Endodermal cell (in vitro differentiated cells): ENCODE measurements at regions not wholly inside any gene's neighbourhood (a gene's known extent, or its start where the extent isn't known, plus 50 kb on each side); places are given as distances from the start of the nearest gene placed in this dataset.

Experiments used
- DNase-seq: peaks from one replicate; pipeline ENCODE4 v3.0.0-alpha.2; 2017
- H3K27ac ChIP-seq: 2 replicates; pipeline ENCODE4 v1.5.1; 2013; ENCODE audit warnings: mild to moderate bottlenecking, low read depth, low read length, moderate library complexity
- H3K27me3 ChIP-seq: 2 replicates; pipeline ENCODE4 v1.6.1; 2013; ENCODE audit warnings: mild to moderate bottlenecking, low read length, moderate library complexity; ENCODE audit not compliant: insufficient read depth, control insufficient read depth, poor library complexity, severe bottlenecking
- H3K36me3 ChIP-seq: 2 replicates; pipeline ENCODE4 v1.7.0; 2013; ENCODE audit warnings: mild to moderate bottlenecking, low read length, moderate library complexity; ENCODE audit not compliant: control insufficient read depth, insufficient read depth
- H3K4me1 ChIP-seq: one replicate; pipeline ENCODE4 v1.7.0; 2013; ENCODE audit warnings: low read length; ENCODE audit not compliant: control insufficient read depth, insufficient read depth
- H3K4me3 ChIP-seq: 2 replicates; pipeline ENCODE4 v1.5.1; 2013; ENCODE audit warnings: mild to moderate bottlenecking, low read length, moderate library complexity
- H3K9ac ChIP-seq: 2 replicates; pipeline ENCODE4 v1.6.1; 2013; ENCODE audit warnings: mild to moderate bottlenecking, low read length, moderate library complexity; ENCODE audit not compliant: poor library complexity, severe bottlenecking; ENCODE audit errors: extremely low read depth
- H3K9me3 ChIP-seq: 2 replicates; pipeline ENCODE4 v1.6.1; 2013; ENCODE audit warnings: mild to moderate bottlenecking, low read length, moderate library complexity; ENCODE audit not compliant: control insufficient read depth
- H3K27ac Mint-ChIP-seq: 2 replicates; pipeline ENCODE4 v1.8.0; 2020; ENCODE audit warnings: mixed read lengths
- H3K27me3 Mint-ChIP-seq: 2 replicates; pipeline ENCODE4 v1.8.0; 2021; ENCODE audit warnings: mild to moderate bottlenecking, mixed read lengths; ENCODE audit not compliant: insufficient read depth
- H3K36me3 Mint-ChIP-seq: 2 replicates; pipeline ENCODE4 v1.8.0; 2020; ENCODE audit warnings: low read depth, mixed read lengths
- H3K4me1 Mint-ChIP-seq: 2 replicates; pipeline ENCODE4 v1.8.0; 2020; ENCODE audit warnings: mixed read lengths
- H3K4me3 Mint-ChIP-seq: 2 replicates; pipeline ENCODE4 v1.8.0; 2020; ENCODE audit warnings: mild to moderate bottlenecking, moderate library complexity, mixed read lengths
- H3K9me3 Mint-ChIP-seq: 2 replicates; pipeline ENCODE4 v1.8.0; 2020; ENCODE audit warnings: mild to moderate bottlenecking, mixed read lengths
- WGBS, 2 experiments: methylation state at CpG; one replicate each; pipeline versions ENCODE4 v1.1.5 to v1.1.7; 2013; ENCODE audit warnings: missing lambda C conversion rate in 2 of 2, mixed read lengths in 1 of 2; ENCODE audit not compliant: insufficient coverage in 1 of 2, insufficient read length in 1 of 2; 5-methylcytosine and 5-hydroxymethylcytosine counted together
- TF ChIP-seq, protein P1 (sequence below): fragments of 200-600 bp; sonication (generic); conservative IDR thresholded peaks from 2 replicates; pipeline ENCODE4 v1.5.0; 2021; ENCODE audit warnings: antibody characterized with exemption, mild to moderate bottlenecking

- Mint-ChIP-seq H3K36me3 (no peaks in the 10 kb centered on the region), H3K4me1 (no peaks in the 10 kb centered on the region), H3K27me3 (no peaks in the 10 kb centered on the region), H3K27ac (no peak overlapping the region), H3K4me3 (no peak overlapping the region), H3K9me3 (no peaks in the 10 kb centered on the region)
- DNase-seq = no peak
- no peak overlapping the region for H3K27ac ChIP-seq
- no peaks in the 10 kb centered on the region for H3K27me3 ChIP-seq
- WGBS, 2 experiments = 89 to 94% methylated on average over 2 to 3 of the region's 3 CpGs
- no peaks in the 10 kb centered on the region for H3K9me3 ChIP-seq
- no peaks in the 10 kb centered on the region for H3K4me1 ChIP-seq
- TF ChIP-seq, protein P1, sequence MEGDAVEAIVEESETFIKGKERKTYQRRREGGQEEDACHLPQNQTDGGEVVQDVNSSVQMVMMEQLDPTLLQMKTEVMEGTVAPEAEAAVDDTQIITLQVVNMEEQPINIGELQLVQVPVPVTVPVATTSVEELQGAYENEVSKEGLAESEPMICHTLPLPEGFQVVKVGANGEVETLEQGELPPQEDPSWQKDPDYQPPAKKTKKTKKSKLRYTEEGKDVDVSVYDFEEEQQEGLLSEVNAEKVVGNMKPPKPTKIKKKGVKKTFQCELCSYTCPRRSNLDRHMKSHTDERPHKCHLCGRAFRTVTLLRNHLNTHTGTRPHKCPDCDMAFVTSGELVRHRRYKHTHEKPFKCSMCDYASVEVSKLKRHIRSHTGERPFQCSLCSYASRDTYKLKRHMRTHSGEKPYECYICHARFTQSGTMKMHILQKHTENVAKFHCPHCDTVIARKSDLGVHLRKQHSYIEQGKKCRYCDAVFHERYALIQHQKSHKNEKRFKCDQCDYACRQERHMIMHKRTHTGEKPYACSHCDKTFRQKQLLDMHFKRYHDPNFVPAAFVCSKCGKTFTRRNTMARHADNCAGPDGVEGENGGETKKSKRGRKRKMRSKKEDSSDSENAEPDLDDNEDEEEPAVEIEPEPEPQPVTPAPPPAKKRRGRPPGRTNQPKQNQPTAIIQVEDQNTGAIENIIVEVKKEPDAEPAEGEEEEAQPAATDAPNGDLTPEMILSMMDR = no peak
- no peaks in the 10 kb centered on the region for H3K36me3 ChIP-seq
- H3K9ac ChIP-seq = no peak overlapping the region
- H3K4me3 ChIP-seq = no peak overlapping the region
Measured at GRCh38 chr1:239840790-239841189, 250.9 kb upstream of the FMN2 start.

- H3K27ac ChIP-seq = no peak overlapping the region
- no peak overlapping the region for H3K9ac ChIP-seq
- Mint-ChIP-seq H3K27me3 (no peaks in the 10 kb centered on the region), H3K4me3 (no peak overlapping the region), H3K27ac (no peak overlapping the region), H3K9me3 (no peaks in the 10 kb centered on the region), H3K4me1 (no peaks in the 10 kb centered on the region), H3K36me3 (no peaks in the 10 kb centered on the region)
- H3K27me3 ChIP-seq = no peaks in the 10 kb centered on the region
- no peaks in the 10 kb centered on the region for H3K9me3 ChIP-seq
- no peaks in the 10 kb centered on the region for H3K4me1 ChIP-seq
- 85% methylated on average over 2 of the region's 2 CpGs; no CpG with 5 or more reads in 1 of the 2 experiments for WGBS, 2 experiments
- H3K36me3 ChIP-seq = no peaks in the 10 kb centered on the region
- TF ChIP-seq, protein P1 = no peak
- H3K4me3 ChIP-seq = no peak overlapping the region
- no peak for DNase-seq
Measured at GRCh38 chr1:239841631-239842030, 250.1 kb upstream of the FMN2 start.

DNA sequence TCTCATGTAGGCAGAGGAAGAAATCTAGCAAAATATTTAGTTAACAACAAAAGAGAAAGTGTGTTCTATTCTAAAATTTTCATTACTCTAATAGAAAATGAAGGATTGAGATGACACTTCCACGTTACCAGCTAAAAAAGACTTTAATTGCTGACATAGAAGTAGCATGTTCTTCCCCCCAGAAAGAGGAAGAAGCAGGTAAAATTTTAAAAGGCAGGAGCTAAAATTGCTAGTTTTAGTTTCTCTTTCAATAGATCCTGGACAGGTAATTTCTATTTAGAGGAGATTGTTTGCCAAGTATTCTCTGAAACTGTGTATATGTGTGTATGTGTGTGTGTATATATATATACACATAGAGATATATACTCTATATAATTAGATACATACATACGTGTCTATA, 248.1 kb upstream of the FMN2 start:
- no peaks in the 10 kb centered on the region for H3K36me3 ChIP-seq
- H3K27me3 Mint-ChIP-seq = no peaks in the 10 kb centered on the region
- WGBS, 2 experiments = 90 to 100% methylated on average over 1 of the region's 2 CpGs
- no peaks in the 10 kb centered on the region for H3K4me1 Mint-ChIP-seq
- H3K9me3 Mint-ChIP-seq = no peaks in the 10 kb centered on the region
- TF ChIP-seq, protein P1 = no peak
- H3K27me3 ChIP-seq = no peaks in the 10 kb centered on the region
- H3K4me3 ChIP-seq = no peak overlapping the region
- no peak overlapping the region for H3K4me3 Mint-ChIP-seq
- H3K4me1 ChIP-seq = no peaks in the 10 kb centered on the region
- H3K27ac Mint-ChIP-seq = no peak overlapping the region
- H3K27ac ChIP-seq = no peak overlapping the region
- no peak overlapping the region for H3K9ac ChIP-seq
- DNase-seq = no peak
- H3K9me3 ChIP-seq = no peaks in the 10 kb centered on the region
- H3K36me3 Mint-ChIP-seq = no peaks in the 10 kb centered on the region
